Upper lobe of left lung (tissue), 6 donors: ENCODE measurements at regions not wholly inside any gene's neighbourhood (a gene's known extent, or its start where the extent isn't known, plus 50 kb on each side); places are given as distances from the start of the nearest gene placed in this dataset.

Source experiments
- ATAC-seq, 2 donors: fragments of 200-7000 bp; cut with Tn5 transposase; one replicate each; pipeline ENCODE4 v1.9.1; 2022; ENCODE audit warnings: mild to moderate bottlenecking in 2 of 2, moderate library complexity in 2 of 2; ENCODE audit not compliant: low FRiP score in 2 of 2
- DNase-seq, 2 donors: peaks; one replicate each; pipeline ENCODE4 v3.0.0-alpha.2; 2019 to 2020
- H3K27ac ChIP-seq, 4 donors: fragments of 200-600 bp; sonication (generic); one replicate each; pipeline ENCODE4 v1.5.1; 2016 to 2019
- H3K27me3 ChIP-seq, 4 donors: fragments of 200-600 bp; sonication (generic); one replicate each; pipeline ENCODE4 v1.5.1; 2017 to 2019
- H3K36me3 ChIP-seq, 4 donors: fragments of 200-600 bp; sonication (generic); one replicate each; pipeline ENCODE4 v1.5.1; 2016 to 2019
- H3K4me1 ChIP-seq, 4 donors: fragments of 200-600 bp; sonication (generic); one replicate each; pipeline ENCODE4 v1.5.1; 2018 to 2019
- H3K4me3 ChIP-seq, 4 donors: fragments of 200-600 bp; sonication (generic); one replicate each; pipeline ENCODE4 v1.5.1; 2017 to 2019; ENCODE audit warnings: mild to moderate bottlenecking in 2 of 4, moderate library complexity in 1 of 4
- H3K9me3 ChIP-seq, 4 donors: fragments of 200-600 bp; sonication (generic); one replicate each; pipeline ENCODE4 v1.5.1; 2018 to 2019
- EP300 ChIP-seq, 4 donors: sonication (generic); formaldehyde crosslinking; IDR thresholded peaks; one replicate each; pipeline ENCODE4 v1.5.1; 2017; ENCODE audit warnings: antibody characterized with exemption in 4 of 4, control low read depth in 2 of 4
- POLR2A ChIP-seq, 4 donors: fragments of 450-650 bp; IDR thresholded peaks; one replicate each; pipeline ENCODE4 v1.5.1; 2016 to 2017; ENCODE audit warnings: antibody characterized with exemption in 4 of 4, mild to moderate bottlenecking in 2 of 4
- POLR2AphosphoS5 ChIP-seq, 2 donors: sonication (generic); formaldehyde crosslinking; IDR thresholded peaks; one replicate each; pipeline ENCODE4 v1.5.1; 2017; ENCODE audit warnings: antibody characterized with exemption in 2 of 2
- WGBS, 2 donors: methylation state at CpG; one replicate each; pipeline ENCODE4 v1.1.5; 2017 to 2018; 5-methylcytosine and 5-hydroxymethylcytosine counted together
- TF ChIP-seq, protein P1 (sequence below), 6 experiments: fragments of 450-650 bp in 4 of 6; fragments of 200-600 bp in 2 of 6; sonication (generic) in 2 of 6; IDR thresholded peaks; one replicate each; pipeline ENCODE4 v1.5.1; 2016 to 2019; ENCODE audit warnings: antibody characterized with exemption in 6 of 6
- donor health status: DM: no; HTN: no; CAD: no; lungs with moderate emphysema.
- donor health status: DM: no; HTN: yes; CAD: no; lungs with severe emphysema.

DNA sequence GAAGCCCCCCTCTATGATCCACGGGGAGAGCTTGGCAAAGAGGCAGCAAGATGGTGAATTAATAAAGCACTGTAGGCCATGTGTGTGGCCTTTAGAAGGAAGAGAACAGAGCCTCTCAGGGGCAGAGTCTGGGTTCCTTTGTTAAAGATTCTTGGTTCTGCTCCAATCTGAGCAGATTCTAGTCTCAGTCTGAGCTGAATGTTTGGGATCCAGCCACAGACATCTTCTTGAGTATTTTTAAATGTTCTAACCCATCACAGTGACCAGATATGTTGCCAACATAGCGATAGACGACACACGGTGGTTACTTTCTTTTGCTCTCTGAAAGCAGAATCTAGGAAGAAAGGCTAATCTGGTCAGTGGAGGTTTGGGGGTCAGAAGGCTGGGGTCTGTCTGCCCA lies 147.5 kb upstream of the GPR12 start:
- DNase-seq (no peak), ATAC-seq (no peak)
- H3K9me3 ChIP-seq = no peaks in the 10 kb centered on the region
- no peaks in the 10 kb centered on the region for H3K27me3 ChIP-seq
- H3K4me3 ChIP-seq = no peak overlapping the region
- no peak for TF ChIP-seq POLR2AphosphoS5 (IDR thresholded peaks at IDR 0.05)
- no peak for TF ChIP-seq EP300 (IDR thresholded peaks at IDR 0.05)
- TF ChIP-seq, protein P1, sequence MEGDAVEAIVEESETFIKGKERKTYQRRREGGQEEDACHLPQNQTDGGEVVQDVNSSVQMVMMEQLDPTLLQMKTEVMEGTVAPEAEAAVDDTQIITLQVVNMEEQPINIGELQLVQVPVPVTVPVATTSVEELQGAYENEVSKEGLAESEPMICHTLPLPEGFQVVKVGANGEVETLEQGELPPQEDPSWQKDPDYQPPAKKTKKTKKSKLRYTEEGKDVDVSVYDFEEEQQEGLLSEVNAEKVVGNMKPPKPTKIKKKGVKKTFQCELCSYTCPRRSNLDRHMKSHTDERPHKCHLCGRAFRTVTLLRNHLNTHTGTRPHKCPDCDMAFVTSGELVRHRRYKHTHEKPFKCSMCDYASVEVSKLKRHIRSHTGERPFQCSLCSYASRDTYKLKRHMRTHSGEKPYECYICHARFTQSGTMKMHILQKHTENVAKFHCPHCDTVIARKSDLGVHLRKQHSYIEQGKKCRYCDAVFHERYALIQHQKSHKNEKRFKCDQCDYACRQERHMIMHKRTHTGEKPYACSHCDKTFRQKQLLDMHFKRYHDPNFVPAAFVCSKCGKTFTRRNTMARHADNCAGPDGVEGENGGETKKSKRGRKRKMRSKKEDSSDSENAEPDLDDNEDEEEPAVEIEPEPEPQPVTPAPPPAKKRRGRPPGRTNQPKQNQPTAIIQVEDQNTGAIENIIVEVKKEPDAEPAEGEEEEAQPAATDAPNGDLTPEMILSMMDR (IDR thresholded peaks at IDR 0.05) = no peak
- no peak for TF ChIP-seq POLR2A (IDR thresholded peaks at IDR 0.05)
- no peaks in the 10 kb centered on the region for H3K4me1 ChIP-seq
- WGBS, 2 donors = 69 to 79% methylated on average over 4 of the region's 4 CpGs
- no peaks in the 10 kb centered on the region for H3K36me3 ChIP-seq
- no peak overlapping the region for H3K27ac ChIP-seq

GRCh38 chr13:26899202-26899601 lies 138.6 kb upstream of the GPR12 start:
- Histone ChIP-seq H3K9me3 (no peaks in the 10 kb centered on the region), H3K27ac (no peak overlapping the region), H3K36me3 (no peaks in the 10 kb centered on the region), H3K4me1 (no peaks in the 10 kb centered on the region), H3K27me3 (no peaks in the 10 kb centered on the region), H3K4me3 (no peak overlapping the region)
- ATAC-seq (no peak), DNase-seq (no peak)
- TF ChIP-seq POLR2A (IDR thresholded peaks at IDR 0.05) = no peak
- TF ChIP-seq, protein P1 (IDR thresholded peaks at IDR 0.05) = no peak
- no peak for TF ChIP-seq POLR2AphosphoS5 (IDR thresholded peaks at IDR 0.05)
- TF ChIP-seq EP300 (IDR thresholded peaks at IDR 0.05) = no peak
- 70 to 72% methylated on average over 5 of the region's 5 CpGs for WGBS, 2 donors

DNA sequence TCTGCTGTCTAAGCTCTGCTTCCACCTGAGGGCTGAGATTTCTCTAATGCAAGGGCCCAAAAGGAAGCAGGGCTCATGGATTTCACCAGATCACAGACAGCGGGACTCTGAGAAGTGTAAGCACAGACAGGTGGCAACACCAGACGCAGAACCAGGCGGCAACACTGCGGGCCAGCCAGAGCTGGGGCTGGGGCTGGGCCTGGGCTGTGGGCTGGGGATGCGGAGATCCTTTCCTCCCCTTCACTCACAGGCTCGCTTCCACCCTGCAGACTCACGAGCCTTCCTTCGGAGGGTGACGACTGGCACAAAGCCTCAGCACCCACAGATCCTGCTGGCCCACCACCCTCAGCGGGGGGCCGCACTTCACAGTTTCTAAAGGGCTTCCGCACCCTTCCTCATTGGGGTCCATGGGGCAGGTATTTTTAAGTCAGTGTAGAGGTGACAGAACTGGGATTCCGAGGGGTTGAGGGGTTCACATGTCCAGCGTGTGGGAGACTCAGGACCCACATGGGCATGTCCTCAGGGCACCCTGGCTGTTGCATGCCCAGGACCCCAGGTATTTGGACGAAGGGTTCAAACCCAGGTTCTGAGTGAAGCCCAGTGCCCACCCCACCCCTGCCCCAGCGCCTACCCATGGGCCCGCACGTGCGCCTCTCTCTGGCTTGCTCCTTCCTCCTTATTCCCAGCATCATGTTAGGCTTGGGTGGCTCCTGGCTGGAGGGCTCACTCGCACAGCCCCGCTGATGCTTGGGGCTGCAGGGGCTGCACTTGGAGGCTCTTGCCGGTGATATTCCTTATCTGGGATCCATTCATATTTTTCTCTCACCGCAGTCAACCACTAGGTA lies 137.3 kb upstream of the GPR12 start:
- H3K4me3 ChIP-seq = no peak overlapping the region
- ATAC-seq (peak in 1 of 2 donors; percentile 23), DNase-seq (peak in 1 of 2 donors; percentile 65)
- 86% methylated on average over 11 to 23 of the region's 23 CpGs for WGBS, 2 donors
- H3K9me3 ChIP-seq = no peaks in the 10 kb centered on the region
- no peak overlapping the region for H3K27ac ChIP-seq
- no peaks in the 10 kb centered on the region for H3K36me3 ChIP-seq
- TF ChIP-seq, protein P1 (IDR thresholded peaks at IDR 0.05) = no peak
- no peak for TF ChIP-seq EP300 (IDR thresholded peaks at IDR 0.05)
- no peak for TF ChIP-seq POLR2AphosphoS5 (IDR thresholded peaks at IDR 0.05)
- no peak for TF ChIP-seq POLR2A (IDR thresholded peaks at IDR 0.05)
- H3K4me1 ChIP-seq = no peaks in the 10 kb centered on the region
- H3K27me3 ChIP-seq = no peaks in the 10 kb centered on the region

DNA sequence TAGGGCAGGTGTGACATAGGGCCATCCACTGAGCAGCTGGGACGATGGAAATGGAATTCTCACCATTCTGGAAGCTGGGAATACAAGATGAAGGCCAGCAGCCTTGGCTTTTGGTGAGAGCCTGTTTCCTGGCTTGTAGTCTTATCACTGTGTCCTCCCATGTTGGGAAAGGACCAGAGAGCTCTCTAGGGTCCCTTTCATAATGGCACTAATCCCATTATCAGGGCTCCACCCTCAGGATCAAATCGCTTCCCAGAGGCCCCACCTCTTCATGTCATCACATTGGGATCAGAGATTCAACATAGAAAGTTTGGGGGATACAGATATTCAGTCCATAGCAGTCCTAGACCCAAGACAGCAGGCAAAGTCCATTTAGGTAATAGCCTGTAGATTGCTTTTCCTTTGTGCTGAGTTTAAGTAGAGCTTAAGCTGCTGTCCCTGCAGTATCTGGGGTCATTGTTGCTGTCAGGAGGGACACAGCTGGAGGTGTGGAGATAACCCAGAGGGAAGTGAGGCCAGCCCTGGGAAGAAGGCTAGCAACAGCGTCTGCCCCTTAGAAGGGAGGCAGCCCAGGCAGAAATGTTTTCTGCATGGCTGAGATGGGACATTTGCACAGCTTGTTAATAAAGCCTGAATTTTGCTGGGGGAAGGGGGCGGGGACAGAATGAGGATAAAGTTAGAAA lies 136.5 kb upstream of the GPR12 start:
- no peaks in the 10 kb centered on the region for H3K4me1 ChIP-seq
- H3K4me3 ChIP-seq = no peak overlapping the region
- WGBS, 2 donors = 59 to 63% methylated on average over 4 of the region's 4 CpGs
- no peaks in the 10 kb centered on the region for H3K9me3 ChIP-seq
- H3K27ac ChIP-seq = no peak overlapping the region
- ATAC-seq (no peak), DNase-seq (no peak)
- TF ChIP-seq EP300 (IDR thresholded peaks at IDR 0.05) = no peak
- TF ChIP-seq, protein P1 (IDR thresholded peaks at IDR 0.05) = no peak
- no peak for TF ChIP-seq POLR2A (IDR thresholded peaks at IDR 0.05)
- TF ChIP-seq POLR2AphosphoS5 (IDR thresholded peaks at IDR 0.05) = no peak
- no peaks in the 10 kb centered on the region for H3K27me3 ChIP-seq
- H3K36me3 ChIP-seq = no peaks in the 10 kb centered on the region
